GM12864 (cell line): ENCODE measurements at regions not wholly inside any gene's neighbourhood (a gene's known extent, or its start where the extent isn't known, plus 50 kb on each side); places are given as distances from the start of the nearest gene placed in this dataset.

Source experiments
- DNase-seq: peaks from one replicate; pipeline ENCODE4 v3.0.0-alpha.2; 2011; ENCODE audit warnings: low read depth
- H3K4me3 ChIP-seq: 2 replicates; pipeline ENCODE4 v1.5.1; 2011; ENCODE audit warnings: mild to moderate bottlenecking, low read depth, low read length, control low read depth
- CTCF ChIP-seq: IDR thresholded peaks from 2 replicates; pipeline ENCODE4 v1.5.1; 2011; ENCODE audit warnings: low read depth, mild to moderate bottlenecking, moderate library complexity, low read length, control low read depth, inconsistent platforms; ENCODE audit errors: missing control alignments

GRCh38 chr1:105419030-105419429, 1637.4 kb upstream of the PRMT6 start:
- no peak overlapping the region for H3K4me3 ChIP-seq
- TF ChIP-seq CTCF: no peak
- DNase-seq: no peak

GRCh38 chr1:105427543-105427942, 1628.9 kb upstream of the PRMT6 start:
- no peak overlapping the region for H3K4me3 ChIP-seq
- DNase-seq: no peak
- no peak for TF ChIP-seq CTCF

- no peak for TF ChIP-seq CTCF
- no peak overlapping the region for H3K4me3 ChIP-seq
- no peak for DNase-seq
Measured at GRCh38 chr1:105436589-105437259, 1619.8 kb upstream of the PRMT6 start.

- DNase-seq: no peak
- H3K4me3 ChIP-seq: no peak overlapping the region
- no peak for TF ChIP-seq CTCF
Measured at GRCh38 chr1:105437847-105438246, 1618.6 kb upstream of the PRMT6 start.

- no peak for TF ChIP-seq CTCF
- DNase-seq: no peak
- no peak overlapping the region for H3K4me3 ChIP-seq
Measured at GRCh38 chr1:105442901-105443300, 1613.6 kb upstream of the PRMT6 start.

GRCh38 chr1:105459759-105460158, 1596.7 kb upstream of the PRMT6 start:
- no peak for TF ChIP-seq CTCF
- DNase-seq: no peak
- H3K4me3 ChIP-seq: no peak overlapping the region

- no peak for TF ChIP-seq CTCF
- no peak for DNase-seq
- H3K4me3 ChIP-seq: no peak overlapping the region
Measured at GRCh38 chr1:105462308-105462707, 1594.2 kb upstream of the PRMT6 start.
